DND-41 (cell line): ENCODE measurements at regions not wholly inside any gene's neighbourhood (a gene's known extent, or its start where the extent isn't known, plus 50 kb on each side); places are given as distances from the start of the nearest gene placed in this dataset.

Source experiments
- EZH2 ChIP-seq: IDR thresholded peaks from 3 replicates; pipeline ENCODE4 v1.6.1; 2012; ENCODE audit warnings: borderline replicate concordance, low read depth, mild to moderate bottlenecking, moderate library complexity, low read length, inconsistent platforms; ENCODE audit not compliant: severe bottlenecking
- TF ChIP-seq, protein P1 (sequence below): IDR thresholded peaks from 2 replicates; pipeline ENCODE4 v1.5.1; 2012; ENCODE audit warnings: borderline replicate concordance, low read length, moderate library complexity, mild to moderate bottlenecking; ENCODE audit not compliant: poor library complexity, severe bottlenecking; ENCODE audit errors: extremely low read depth

GRCh38 chr5:124949862-124950261, 203.4 kb upstream of the ZNF608 start:
- TF ChIP-seq, protein P1, sequence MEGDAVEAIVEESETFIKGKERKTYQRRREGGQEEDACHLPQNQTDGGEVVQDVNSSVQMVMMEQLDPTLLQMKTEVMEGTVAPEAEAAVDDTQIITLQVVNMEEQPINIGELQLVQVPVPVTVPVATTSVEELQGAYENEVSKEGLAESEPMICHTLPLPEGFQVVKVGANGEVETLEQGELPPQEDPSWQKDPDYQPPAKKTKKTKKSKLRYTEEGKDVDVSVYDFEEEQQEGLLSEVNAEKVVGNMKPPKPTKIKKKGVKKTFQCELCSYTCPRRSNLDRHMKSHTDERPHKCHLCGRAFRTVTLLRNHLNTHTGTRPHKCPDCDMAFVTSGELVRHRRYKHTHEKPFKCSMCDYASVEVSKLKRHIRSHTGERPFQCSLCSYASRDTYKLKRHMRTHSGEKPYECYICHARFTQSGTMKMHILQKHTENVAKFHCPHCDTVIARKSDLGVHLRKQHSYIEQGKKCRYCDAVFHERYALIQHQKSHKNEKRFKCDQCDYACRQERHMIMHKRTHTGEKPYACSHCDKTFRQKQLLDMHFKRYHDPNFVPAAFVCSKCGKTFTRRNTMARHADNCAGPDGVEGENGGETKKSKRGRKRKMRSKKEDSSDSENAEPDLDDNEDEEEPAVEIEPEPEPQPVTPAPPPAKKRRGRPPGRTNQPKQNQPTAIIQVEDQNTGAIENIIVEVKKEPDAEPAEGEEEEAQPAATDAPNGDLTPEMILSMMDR, result no peak
- TF ChIP-seq EZH2, result no peak
